GM23248 (cell line): ENCODE measurements at regions not wholly inside any gene's neighbourhood (a gene's known extent, or its start where the extent isn't known, plus 50 kb on each side); places are given as distances from the start of the nearest gene placed in this dataset.

Source experiments
- EZH2 ChIP-seq: fragments of 200-600 bp; sonication (generic); IDR thresholded peaks from 2 replicates; pipeline ENCODE4 v1.6.1; 2018; ENCODE audit warnings: antibody characterized with exemption, mild to moderate bottlenecking; ENCODE audit not compliant: insufficient read depth, poor library complexity, severe bottlenecking
- EZH2phosphoT487 ChIP-seq: fragments of 200-600 bp; sonication (generic); IDR thresholded peaks from 2 replicates; pipeline ENCODE4 v1.6.1; 2018; ENCODE audit warnings: antibody characterized with exemption, moderate library complexity, mild to moderate bottlenecking, low read depth; ENCODE audit not compliant: insufficient read depth

DNA sequence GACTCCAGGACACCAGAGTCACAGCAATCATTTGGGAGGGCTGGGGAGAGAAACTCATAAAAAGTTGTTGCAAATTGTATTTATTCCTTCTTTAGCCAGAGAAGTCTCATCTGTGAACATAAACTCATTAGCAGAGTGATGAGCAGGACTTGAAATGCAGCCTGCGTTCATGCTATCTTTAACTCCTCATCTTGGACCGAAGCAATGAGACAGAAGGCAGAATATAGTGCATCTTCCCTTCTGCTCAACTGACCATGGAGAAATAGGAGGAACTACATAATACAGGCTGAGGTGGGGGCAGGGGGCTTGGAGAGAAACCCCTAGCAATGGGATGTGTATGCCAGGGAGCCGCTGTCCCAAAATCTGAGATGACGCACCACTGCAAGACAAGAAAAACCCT is 121.8 kb upstream of the AJAP1 start:
- TF ChIP-seq EZH2phosphoT487 (no peak), EZH2 (no peak)
